ENCODE measurements at regions not wholly inside any gene's neighbourhood (a gene's known extent, or its start where the extent isn't known, plus 50 kb on each side); places are given as distances from the start of the nearest gene placed in this dataset.

- no peak for TF ChIP-seq RAD21 (IDR thresholded peaks at IDR 0.05 in 1 of 2, conservative IDR thresholded peaks at IDR 0.05 in 1 of 2; ENCODE audit: low read depth in 2 of 2, low read length in 2 of 2)
Observed at GRCh38 chr16:72568502-72568901, 396.5 kb upstream of the PMFBP1 start (continued).
